ENCODE measurements at regions not wholly inside any gene's neighbourhood (a gene's known extent, or its start where the extent isn't known, plus 50 kb on each side); places are given as distances from the start of the nearest gene placed in this dataset.

- no peak for DNase-seq
Observed at GRCh38 chr2:120884472-120885290, 149.0 kb downstream of the GLI2 start.

- DNase-seq, result no peak
Observed at GRCh38 chr2:120885321-120885720, 149.7 kb downstream of the GLI2 start.

GRCh38 chr2:120885749-120886148 is 150.1 kb downstream of the GLI2 start:
- DNase-seq, result no peak

- no peak for DNase-seq
Observed at GRCh38 chr2:120886534-120887319, 151.1 kb downstream of the GLI2 start.

GRCh38 chr2:120887320-120887697 is 151.6 kb downstream of the GLI2 start:
- no peak for DNase-seq

- no peak for DNase-seq
Observed at GRCh38 chr2:120887741-120888231, 152.1 kb downstream of the GLI2 start.

GRCh38 chr2:120888851-120889250 is 153.2 kb downstream of the GLI2 start:
- no peak for DNase-seq

GRCh38 chr2:120889936-120890335 is 154.3 kb downstream of the GLI2 start:
- no peak for DNase-seq

- DNase-seq, result no peak
Observed at GRCh38 chr2:120890566-120891360, 155.1 kb downstream of the GLI2 start.

GRCh38 chr2:120892271-120892966 is 156.8 kb downstream of the GLI2 start:
- no peak for DNase-seq

GRCh38 chr2:120892967-120893667 is 157.4 kb downstream of the GLI2 start:
- DNase-seq, result no peak

- DNase-seq, result no peak
Observed at GRCh38 chr2:120893811-120894584, 158.3 kb downstream of the GLI2 start.

GRCh38 chr2:120894966-120895365 is 159.3 kb downstream of the GLI2 start:
- DNase-seq, result no peak

- no peak for DNase-seq
Observed at GRCh38 chr2:120896126-120896525, 160.5 kb downstream of the GLI2 start.

GRCh38 chr2:120896901-120897300 is 161.2 kb downstream of the GLI2 start:
- no peak for DNase-seq

GRCh38 chr2:120897399-120897798 is 161.7 kb downstream of the GLI2 start:
- DNase-seq, result no peak

- DNase-seq, result no peak
Observed at GRCh38 chr2:120898496-120898895, 162.8 kb downstream of the GLI2 start.

GRCh38 chr2:120898961-120899750 is 163.5 kb downstream of the GLI2 start:
- DNase-seq, result no peak

GRCh38 chr2:120899771-120900170 is 164.1 kb downstream of the GLI2 start:
- DNase-seq, result no peak

- no peak for DNase-seq
Observed at GRCh38 chr2:120901201-120901600, 165.5 kb downstream of the GLI2 start.
